OCI-LY3 (cell line): ENCODE measurements at regions not wholly inside any gene's neighbourhood (a gene's known extent, or its start where the extent isn't known, plus 50 kb on each side); places are given as distances from the start of the nearest gene placed in this dataset.

Source experiments
- H2AFZ ChIP-seq: fragments of 200-600, 300-600 bp; shearing (Covaris generic); 2 replicates; pipeline ENCODE4 v1.6.0; 2014; ENCODE audit warnings: antibody characterized with exemption, low read depth, low read length
- H3K27ac ChIP-seq: fragments of 200-600, 300-600 bp; sonication (generic); 2 replicates; pipeline ENCODE4 v1.5.1; 2014; ENCODE audit warnings: mild to moderate bottlenecking, low read length, moderate library complexity, mixed read lengths
- H3K27me3 ChIP-seq: fragments of 200-600, 300-600 bp; sonication (generic); 2 replicates; pipeline ENCODE4 v1.6.1; 2014; ENCODE audit warnings: low read depth, low read length, mixed read lengths
- H3K36me3 ChIP-seq: fragments of 200-600, 300-600 bp; sonication (generic); replicated peaks from 2 replicates; pipeline ENCODE3; 2014; ENCODE audit warnings: low read depth, low read length, mixed read lengths
- H3K4me1 ChIP-seq: fragments of 300-600, 200-600 bp; sonication (generic); 2 replicates; pipeline ENCODE4 v1.6.1; 2014; ENCODE audit warnings: low read length, mixed read lengths
- H3K4me2 ChIP-seq: fragments of 200-600, 300-600 bp; sonication (generic); 2 replicates; pipeline ENCODE4 v1.6.1; 2014; ENCODE audit warnings: low read length, mixed read lengths
- H3K4me3 ChIP-seq: fragments of 300-600, 200-600 bp; sonication (generic); 2 replicates; pipeline ENCODE4 v1.5.1; 2014; ENCODE audit warnings: antibody characterized with exemption, mild to moderate bottlenecking, low read length, moderate library complexity
- H3K79me2 ChIP-seq: fragments of 300-600, 200-600 bp; shearing (Covaris generic); 2 replicates; pipeline ENCODE4 v1.6.1; 2014; ENCODE audit warnings: mild to moderate bottlenecking, low read length, mixed read lengths
- H3K9ac ChIP-seq: fragments of 300-600, 200-600 bp; shearing (Covaris generic); 2 replicates; pipeline ENCODE4 v1.6.0; 2014; ENCODE audit warnings: mild to moderate bottlenecking, low read length, moderate library complexity
- H3K9me3 ChIP-seq: fragments of 200-600, 300-600 bp; shearing (Covaris generic); 2 replicates; pipeline ENCODE4 v1.6.1; 2014; ENCODE audit warnings: low read length, mixed read lengths; ENCODE audit not compliant: insufficient read depth
- H4K20me1 ChIP-seq: fragments of 200-600, 300-600 bp; sonication (generic); 2 replicates; pipeline ENCODE4 v1.6.1; 2016; ENCODE audit warnings: low read length, mixed read lengths; ENCODE audit not compliant: insufficient read depth
- CTCF ChIP-seq: fragments of 200-600, 300-600 bp; sonication (generic); IDR thresholded peaks from 2 replicates; pipeline ENCODE4 v1.5.1; 2014; ENCODE audit warnings: antibody characterized with exemption, low read length, low read depth
- EZH2phosphoT487 ChIP-seq: fragments of 200-600 bp; shearing (Covaris generic); IDR thresholded peaks from 2 replicates; pipeline ENCODE4 v1.6.1; 2018; ENCODE audit warnings: antibody characterized with exemption, mixed run types, low read depth

- Histone ChIP-seq H3K79me2 (no peaks in the 10 kb centered on the region), H3K4me2 (no peak overlapping the region), H3K36me3 (no peaks in the 10 kb centered on the region), H3K9me3 (no peaks in the 10 kb centered on the region), H3K27me3 (peaks cover 10% of the 10 kb centered on the region; the same call in 1 of the 2 replicates), H3K27ac (no peak overlapping the region), H3K9ac (no peak overlapping the region), H4K20me1 (no peaks in the 10 kb centered on the region), H2AFZ (no peak overlapping the region), H3K4me1 (no peaks in the 10 kb centered on the region), H3K4me3 (no peak overlapping the region)
- TF ChIP-seq EZH2phosphoT487: no peak
- TF ChIP-seq CTCF: no peak
Measured at GRCh38 chr9:113781381-113781780, 94.7 kb upstream of the ZNF618 start.

GRCh38 chr9:113781896-113782295, 94.2 kb upstream of the ZNF618 start:
- H3K4me2 ChIP-seq: no peak overlapping the region
- H3K27ac ChIP-seq: no peak overlapping the region
- H3K27me3 ChIP-seq: peaks cover 5% of the 10 kb centered on the region; the same call in 1 of the 2 replicates
- H3K79me2 ChIP-seq: no peaks in the 10 kb centered on the region
- H3K4me1 ChIP-seq: no peaks in the 10 kb centered on the region
- H2AFZ ChIP-seq: no peak overlapping the region
- TF ChIP-seq CTCF (no peak), EZH2phosphoT487 (no peak)
- no peaks in the 10 kb centered on the region for H3K9me3 ChIP-seq
- H3K9ac ChIP-seq: no peak overlapping the region
- no peaks in the 10 kb centered on the region for H4K20me1 ChIP-seq
- no peak overlapping the region for H3K4me3 ChIP-seq
- H3K36me3 ChIP-seq: no peaks in the 10 kb centered on the region

GRCh38 chr9:113783475-113783874, 92.6 kb upstream of the ZNF618 start:
- Histone ChIP-seq H3K27me3 (peaks cover 10% of the 10 kb centered on the region; the same call in 1 of the 2 replicates), H2AFZ (no peak overlapping the region), H3K9me3 (no peaks in the 10 kb centered on the region), H3K36me3 (no peaks in the 10 kb centered on the region), H3K27ac (no peak overlapping the region), H4K20me1 (no peaks in the 10 kb centered on the region), H3K4me1 (no peaks in the 10 kb centered on the region), H3K4me2 (no peak overlapping the region), H3K9ac (no peak overlapping the region), H3K4me3 (no peak overlapping the region), H3K79me2 (no peaks in the 10 kb centered on the region)
- no peak for TF ChIP-seq EZH2phosphoT487
- TF ChIP-seq CTCF: no peak

GRCh38 chr9:113785334-113785733, 90.8 kb upstream of the ZNF618 start:
- Histone ChIP-seq H3K9ac (no peak overlapping the region), H3K36me3 (no peaks in the 10 kb centered on the region), H3K4me2 (no peak overlapping the region), H3K79me2 (no peaks in the 10 kb centered on the region), H3K4me1 (no peaks in the 10 kb centered on the region), H4K20me1 (no peaks in the 10 kb centered on the region), H3K27me3 (peaks cover 24% of the 10 kb centered on the region; the same call in 1 of the 2 replicates), H3K4me3 (no peak overlapping the region), H3K27ac (no peak overlapping the region), H2AFZ (no peak overlapping the region), H3K9me3 (no peaks in the 10 kb centered on the region)
- TF ChIP-seq CTCF: no peak
- no peak for TF ChIP-seq EZH2phosphoT487
